GM12874 (cell line): ENCODE measurements at regions not wholly inside any gene's neighbourhood (a gene's known extent, or its start where the extent isn't known, plus 50 kb on each side); places are given as distances from the start of the nearest gene placed in this dataset.

Experiments
- CTCF ChIP-seq: IDR thresholded peaks from 2 replicates; pipeline ENCODE4 v1.5.1; 2011; ENCODE audit warnings: low read depth, mild to moderate bottlenecking, control low read depth, low read length, moderate library complexity; ENCODE audit not compliant: insufficient read depth

- no peak for TF ChIP-seq CTCF
Observed at GRCh38 chr2:122213312-122213711, 457.9 kb downstream of the TSN start.

GRCh38 chr2:122216071-122216470 lies 460.6 kb downstream of the TSN start:
- TF ChIP-seq CTCF = no peak

GRCh38 chr2:122216901-122217300 lies 461.4 kb downstream of the TSN start:
- no peak for TF ChIP-seq CTCF

GRCh38 chr2:122218596-122218995 lies 463.1 kb downstream of the TSN start:
- TF ChIP-seq CTCF = no peak

GRCh38 chr2:122219504-122219903 lies 464.1 kb downstream of the TSN start:
- no peak for TF ChIP-seq CTCF

- no peak for TF ChIP-seq CTCF
Observed at GRCh38 chr2:122221665-122222064, 466.2 kb downstream of the TSN start.

GRCh38 chr2:122231296-122231695 lies 475.8 kb downstream of the TSN start:
- no peak for TF ChIP-seq CTCF

- no peak for TF ChIP-seq CTCF
Observed at GRCh38 chr2:122233372-122233771, 477.9 kb downstream of the TSN start.
